Testis (tissue), 2 donors: ENCODE measurements at regions not wholly inside any gene's neighbourhood (a gene's known extent, or its start where the extent isn't known, plus 50 kb on each side); places are given as distances from the start of the nearest gene placed in this dataset.
"Not testable (repeated sequence)": the region's sequence is repeated elsewhere in the genome, so short reads cannot be mapped to it uniquely, and the experiment has no call there.

ENCODE experiments used
- DNase-seq: peaks from one replicate; pipeline ENCODE4 v3.0.0-alpha.2; 2019
- H3K27ac ChIP-seq, 2 donors: fragments of 200-600 bp; sonication (generic); one replicate each; pipeline ENCODE4 v1.5.1; 2019
- H3K27me3 ChIP-seq: fragments of 200-600 bp; sonication (generic); one replicate; pipeline ENCODE4 v1.5.1; 2019
- H3K36me3 ChIP-seq: fragments of 200-600 bp; sonication (generic); one replicate; pipeline ENCODE4 v1.5.1; 2017; ENCODE audit warnings: low read depth; ENCODE audit errors: missing control alignments
- H3K4me1 ChIP-seq: fragments of 200-600 bp; sonication (generic); one replicate; pipeline ENCODE4 v1.5.1; 2019
- H3K4me3 ChIP-seq, 2 donors: fragments of 200-600 bp; sonication (generic); one replicate each; pipeline ENCODE4 v1.5.1; 2017 to 2019
- H3K9me3 ChIP-seq: fragments of 200-600 bp; sonication (generic); one replicate; pipeline ENCODE4 v1.5.1; 2017
- CTCF ChIP-seq, 3 experiments: fragments of 450-650 bp in 2 of 3; fragments of 200-600 bp in 1 of 3; sonication (generic) in 1 of 3; IDR thresholded peaks; one replicate each; pipeline ENCODE4 v1.5.1; 2016 to 2019; ENCODE audit warnings: antibody characterized with exemption in 3 of 3, mild to moderate bottlenecking in 2 of 3, moderate library complexity in 1 of 3
- POLR2A ChIP-seq: fragments of 450-650 bp; IDR thresholded peaks from one replicate; pipeline ENCODE4 v1.6.1; 2017; ENCODE audit warnings: antibody characterized with exemption, mild to moderate bottlenecking, moderate library complexity
- WGBS, 2 donors: methylation state at CpG; one replicate each; pipeline ENCODE4 v1.1.5; 2018; 5-methylcytosine and 5-hydroxymethylcytosine counted together
- intact Hi-C: fragments of 100-400 bp; cut with DNase I; formaldehyde crosslinking; loops from one replicate; pipeline ENCODE4 v1.15.1; 2023; ENCODE audit warnings: low total_unique reads

- H3K9me3 ChIP-seq = no peaks in the 10 kb centered on the region
- no peak for TF ChIP-seq POLR2A
- TF ChIP-seq CTCF (IDR thresholded peaks at IDR 0.05) = no peak
Measured at GRCh38 chr15:87739866-87740265, 516.7 kb downstream of the NTRK3 start.

GRCh38 chr15:87739081-87739480 lies 517.5 kb downstream of the NTRK3 start:
- 90 to 94% methylated on average over 4 of the region's 4 CpGs for WGBS, 2 donors

More at GRCh38 chr15:87739866-87740265, 516.7 kb downstream of the NTRK3 start:
- intact Hi-C loops = no loop called here
- no peak overlapping the region for H3K27ac ChIP-seq
- H3K4me1 ChIP-seq = peaks cover 4% of the 10 kb centered on the region
- no peaks in the 10 kb centered on the region for H3K36me3 ChIP-seq
- H3K27me3 ChIP-seq = no peaks in the 10 kb centered on the region
- no peak for DNase-seq
- 93% methylated on average over 2 of the region's 2 CpGs for WGBS, 2 donors
- H3K4me3 ChIP-seq = no peak overlapping the region

GRCh38 chr15:87737460-87737859 lies 519.1 kb downstream of the NTRK3 start:
- H3K27me3 ChIP-seq, H3K9me3 ChIP-seq, intact Hi-C loops, H3K27ac ChIP-seq, H3K4me1 ChIP-seq, H3K4me3 ChIP-seq, H3K36me3 ChIP-seq, DNase-seq: not testable (repeated sequence)
- WGBS, 2 donors = 91 to 96% methylated on average over 4 of the region's 4 CpGs

More at GRCh38 chr15:87739081-87739480, 517.5 kb downstream of the NTRK3 start:
- peaks cover 4% of the 10 kb centered on the region for H3K4me1 ChIP-seq
- no peaks in the 10 kb centered on the region for H3K9me3 ChIP-seq
- H3K27ac ChIP-seq = no peak overlapping the region
- H3K36me3 ChIP-seq = no peaks in the 10 kb centered on the region
- intact Hi-C loops = no loop called here
- H3K4me3 ChIP-seq = no peak overlapping the region
- DNase-seq = no peak
- no peak for TF ChIP-seq POLR2A
- TF ChIP-seq CTCF (IDR thresholded peaks at IDR 0.05) = no peak
- no peaks in the 10 kb centered on the region for H3K27me3 ChIP-seq

- Histone ChIP-seq H3K27me3 (no peaks in the 10 kb centered on the region), H3K9me3 (no peaks in the 10 kb centered on the region), H3K4me1 (peaks cover 4% of the 10 kb centered on the region), H3K36me3 (no peaks in the 10 kb centered on the region), H3K4me3 (no peak overlapping the region), H3K27ac (no peak overlapping the region)
- TF ChIP-seq CTCF (IDR thresholded peaks at IDR 0.05) (no peak), POLR2A (no peak)
- 86 to 90% methylated on average over 4 of the region's 4 CpGs for WGBS, 2 donors
- DNase-seq = no peak
- intact Hi-C loops = no loop called here
Measured at GRCh38 chr15:87736891-87737389, 519.6 kb downstream of the NTRK3 start.

- Histone ChIP-seq H3K27ac (no peak overlapping the region), H3K4me1 (peaks cover 4% of the 10 kb centered on the region), H3K27me3 (no peaks in the 10 kb centered on the region), H3K4me3 (no peak overlapping the region), H3K36me3 (no peaks in the 10 kb centered on the region), H3K9me3 (no peaks in the 10 kb centered on the region)
- intact Hi-C loops = no loop called here
- TF ChIP-seq POLR2A = no peak
- TF ChIP-seq CTCF (IDR thresholded peaks at IDR 0.05) = no peak
- 72 to 78% methylated on average over 3 of the region's 3 CpGs for WGBS, 2 donors
- DNase-seq = no peak
Measured at GRCh38 chr15:87736401-87736800, 520.1 kb downstream of the NTRK3 start.
